GM18526 (cell line): ENCODE measurements at regions not wholly inside any gene's neighbourhood (a gene's known extent, or its start where the extent isn't known, plus 50 kb on each side); places are given as distances from the start of the nearest gene placed in this dataset.

Experiments used
- POLR2A ChIP-seq: IDR thresholded peaks from 3 replicates; pipeline ENCODE4 v1.6.1; 2011; ENCODE audit not compliant: insufficient read length; ENCODE audit errors: extremely low read depth

GRCh38 chr15:99452728-99453636 is 112.8 kb upstream of the MEF2A start:
- peak; percentile 39 for TF ChIP-seq POLR2A

DNA sequence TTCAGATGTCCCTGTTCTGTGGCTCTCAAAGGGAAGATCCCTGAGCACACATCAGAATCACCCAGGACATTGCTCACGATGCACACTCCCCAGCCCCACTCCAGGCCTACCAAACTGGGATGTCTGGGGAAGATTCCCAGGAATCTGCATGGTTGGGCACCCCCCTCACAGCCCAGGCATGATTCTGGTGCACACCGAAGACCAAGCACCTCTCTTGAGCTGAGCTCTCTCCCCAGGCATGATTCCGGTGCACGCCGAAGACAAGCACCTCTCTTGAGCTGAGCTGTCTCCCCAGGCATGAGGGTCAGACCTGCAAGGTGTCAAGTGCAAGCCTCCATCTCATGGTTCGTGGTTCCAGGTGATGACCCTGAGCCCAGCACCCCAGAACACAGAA is 112.2 kb upstream of the MEF2A start:
- no peak for TF ChIP-seq POLR2A

DNA sequence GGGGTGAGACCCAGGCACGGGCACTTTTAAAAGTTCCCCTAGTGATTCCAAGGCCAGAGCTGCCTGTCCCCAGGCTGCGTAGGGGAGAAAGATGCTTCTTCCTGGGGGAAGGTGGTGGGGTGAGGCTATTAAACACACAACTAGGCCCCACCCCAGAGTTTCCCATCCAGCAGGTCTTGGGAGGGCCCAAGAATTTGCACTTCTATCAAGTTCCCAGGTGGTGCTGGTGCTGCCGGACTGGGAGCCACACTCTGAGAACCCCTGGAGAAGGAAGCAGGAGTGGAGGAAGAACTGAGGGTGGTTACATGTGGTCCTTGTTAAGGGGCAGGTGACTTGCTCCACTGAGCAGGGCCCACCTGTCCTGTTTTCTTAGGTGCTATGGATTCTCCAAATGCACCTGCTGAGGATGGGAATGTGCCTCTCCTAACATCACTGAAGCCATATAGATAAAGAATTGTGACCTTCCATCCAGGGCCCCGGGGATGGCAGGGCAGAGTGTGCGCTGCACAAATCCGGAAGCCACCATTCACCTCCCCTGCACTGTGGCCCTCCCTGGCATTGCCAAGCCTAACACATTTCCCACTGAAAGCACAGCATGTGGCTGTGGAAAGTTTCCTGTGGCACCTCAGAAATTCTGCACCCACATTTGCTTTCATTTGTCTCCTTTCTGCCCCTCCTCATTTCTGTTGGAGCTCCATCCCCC is 111.5 kb upstream of the MEF2A start:
- TF ChIP-seq POLR2A: no peak

DNA sequence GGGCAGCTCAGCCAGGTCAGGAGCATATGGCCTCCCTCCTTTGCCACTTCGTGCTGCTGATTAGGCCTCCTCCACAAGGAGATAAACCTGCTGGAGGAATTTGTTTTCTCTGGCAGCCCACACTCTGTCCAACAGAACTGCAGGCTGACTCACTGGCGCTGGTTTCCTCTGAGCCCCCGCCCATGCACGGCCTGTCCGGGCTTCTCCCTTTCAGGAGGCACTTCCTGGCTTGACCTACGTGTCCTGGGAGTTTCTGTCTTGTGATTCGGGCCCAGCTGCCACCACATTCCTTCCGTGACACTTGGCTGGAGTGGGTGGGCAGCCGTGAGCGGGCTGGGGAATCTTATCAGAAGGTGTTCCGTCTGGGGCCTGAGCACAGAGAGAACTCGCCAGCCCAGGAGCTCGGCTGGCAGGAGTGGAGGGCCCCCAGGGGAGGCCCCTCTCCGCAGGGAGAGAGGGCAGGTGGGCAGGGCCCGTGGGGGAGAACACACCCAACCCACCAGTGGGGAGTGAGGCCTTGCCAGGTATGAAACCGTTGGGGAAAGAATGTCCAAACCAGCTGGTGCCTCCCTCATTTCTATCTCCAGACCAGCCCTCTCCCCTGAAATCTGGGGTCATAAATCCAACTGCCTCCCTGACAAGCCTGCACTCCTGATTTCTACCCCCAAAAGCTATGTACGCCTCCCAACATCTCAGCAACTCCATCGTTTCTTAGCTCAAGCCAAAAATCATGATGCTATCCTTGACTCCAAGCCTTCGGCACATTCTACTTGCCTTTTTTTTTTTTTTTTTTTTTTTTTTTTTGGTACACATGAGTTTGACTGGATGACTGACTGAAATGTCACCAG is 110.6 kb upstream of the MEF2A start:
- no peak for TF ChIP-seq POLR2A

DNA sequence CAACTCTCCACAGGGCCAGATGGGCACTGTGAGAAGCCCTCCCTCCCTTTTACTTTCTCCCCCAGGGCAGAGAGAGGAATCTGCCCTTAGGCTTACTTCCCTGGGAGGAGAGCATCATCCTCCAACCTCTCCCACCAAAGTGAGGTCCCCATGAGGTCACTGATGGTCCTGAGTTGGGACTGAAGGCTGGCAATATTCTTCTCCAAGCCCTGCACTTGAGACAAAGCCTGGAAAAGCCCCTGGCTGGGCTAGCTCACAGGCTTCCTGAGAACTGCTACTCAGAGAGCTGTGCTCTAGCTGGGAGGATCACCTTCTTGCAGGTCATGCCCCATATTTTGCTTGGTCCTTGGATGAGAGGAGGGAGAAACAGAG is 110.0 kb upstream of the MEF2A start:
- TF ChIP-seq POLR2A: no peak

DNA sequence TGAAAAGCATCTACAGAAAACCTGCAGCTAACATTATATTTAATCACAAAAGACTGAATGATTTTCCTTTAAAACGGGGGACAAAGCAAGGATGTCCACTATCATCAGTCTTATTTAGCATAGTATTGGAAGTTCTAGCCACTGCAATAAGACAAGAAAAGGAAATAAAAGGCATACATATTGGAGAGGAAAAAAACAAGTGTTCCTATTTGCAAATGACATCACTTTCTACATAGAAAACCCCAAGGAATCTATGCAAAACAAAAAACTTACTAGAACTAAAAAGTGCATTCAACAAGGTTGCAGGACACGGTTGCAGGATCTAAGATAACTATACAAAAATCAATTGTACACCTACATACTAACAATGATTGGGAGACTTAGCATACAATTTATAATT is 101.6 kb upstream of the MEF2A start:
- TF ChIP-seq POLR2A: no peak

GRCh38 chr15:99466701-99467337 is 99.0 kb upstream of the MEF2A start:
- TF ChIP-seq POLR2A: no peak

DNA sequence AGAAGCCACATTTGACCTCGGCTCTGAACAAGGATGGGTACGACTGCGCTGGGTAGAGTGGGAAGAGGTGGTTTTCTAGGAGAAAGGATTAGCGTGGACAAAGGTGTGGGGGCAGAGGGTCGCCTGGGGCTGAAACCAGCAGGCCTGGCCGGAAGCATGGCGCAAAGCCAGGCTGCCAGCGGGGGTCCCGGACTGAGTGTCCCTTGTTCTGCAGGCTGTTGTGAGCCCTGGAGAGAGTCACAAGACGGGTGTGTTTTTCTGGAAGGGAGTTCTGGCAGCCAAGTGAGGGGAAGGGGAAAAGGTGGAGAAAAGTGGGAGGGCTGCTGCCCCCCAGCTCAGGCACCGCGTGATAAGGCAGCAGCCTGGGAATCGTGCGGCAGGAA is 98.5 kb upstream of the MEF2A start:
- no peak for TF ChIP-seq POLR2A

GRCh38 chr15:99467853-99468464 is 97.8 kb upstream of the MEF2A start:
- no peak for TF ChIP-seq POLR2A

DNA sequence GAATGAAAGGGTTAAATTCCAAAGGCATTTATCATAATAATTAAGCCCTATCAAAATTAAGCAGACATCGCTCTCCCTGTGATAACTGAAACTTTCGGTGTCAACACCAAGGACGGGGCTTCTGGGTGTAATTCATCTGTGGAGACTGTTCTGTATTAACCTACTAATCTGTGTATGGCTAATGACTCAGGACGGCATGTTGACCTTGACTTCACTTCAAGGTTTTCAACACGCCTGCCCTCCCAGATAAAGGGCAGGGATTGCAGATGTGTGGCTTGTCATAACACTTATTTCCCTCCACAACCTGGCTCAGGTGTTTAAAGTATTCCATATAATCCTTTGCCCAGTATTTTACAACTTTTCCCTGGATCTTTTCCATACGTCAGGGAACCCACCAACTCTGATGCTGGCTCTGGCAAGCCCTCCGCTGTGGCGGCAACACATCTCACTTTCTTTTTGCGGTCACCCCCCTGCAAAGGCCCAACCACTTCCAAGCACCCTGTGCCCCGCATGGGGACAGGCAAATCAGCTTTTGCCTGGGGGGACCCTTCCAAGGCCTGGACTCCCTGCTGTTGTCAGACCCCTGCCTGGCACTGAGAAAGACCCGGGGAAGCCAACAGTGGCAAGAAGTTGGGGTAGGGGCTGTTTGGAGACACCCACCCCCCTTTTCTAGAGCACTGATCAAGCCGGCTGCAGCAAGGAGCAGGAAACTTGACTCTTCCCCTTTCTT is 93.2 kb upstream of the MEF2A start:
- no peak for TF ChIP-seq POLR2A

GRCh38 chr15:99473981-99474906 is 91.5 kb upstream of the MEF2A start:
- TF ChIP-seq POLR2A: no peak

DNA sequence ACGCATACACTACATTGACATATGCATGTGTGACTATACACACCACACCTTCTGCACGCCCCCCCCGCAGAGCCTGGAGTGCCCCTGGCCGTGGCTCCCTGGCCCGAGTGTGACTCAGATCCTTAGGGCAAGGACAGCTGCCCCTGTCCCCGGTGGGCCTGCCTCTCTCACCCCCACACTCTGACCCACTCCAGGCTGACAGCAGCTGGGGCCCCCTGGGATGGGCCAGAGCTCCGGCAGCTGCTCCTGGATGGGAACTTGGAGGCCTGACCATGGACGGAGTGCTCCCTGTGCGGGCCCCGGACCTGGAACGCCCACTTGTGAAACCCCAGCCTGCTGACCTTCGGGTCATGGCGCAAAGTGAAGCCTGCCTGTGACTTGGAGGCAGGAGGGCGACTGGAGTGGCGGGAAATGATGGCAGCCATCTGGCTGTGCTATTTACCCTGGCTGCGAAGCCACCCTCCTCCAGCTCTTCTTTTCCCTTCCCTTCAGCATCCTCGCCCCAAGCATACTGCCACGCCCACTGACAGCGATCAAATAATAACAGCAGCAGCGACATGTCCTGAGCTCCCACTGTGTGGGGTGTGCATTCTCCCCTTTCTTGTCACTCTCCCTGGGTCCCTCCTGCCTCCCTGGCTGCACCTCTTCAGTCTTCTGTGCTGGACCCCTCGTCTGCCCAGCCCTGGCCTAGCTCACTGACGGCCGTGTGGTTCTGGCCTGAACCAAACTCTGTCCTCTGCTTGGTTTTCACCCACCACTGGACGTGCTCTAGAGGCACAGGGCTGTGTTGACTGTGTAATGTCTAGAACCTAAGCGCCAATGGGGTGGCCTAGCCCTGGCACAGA is 90.7 kb upstream of the MEF2A start:
- TF ChIP-seq POLR2A: no peak
